ENCODE measurements at regions not wholly inside any gene's neighbourhood (a gene's known extent, or its start where the extent isn't known, plus 50 kb on each side); places are given as distances from the start of the nearest gene placed in this dataset.

- no peak for TF ChIP-seq CTCF (IDR thresholded peaks at IDR 0.05)
- no peak for TF ChIP-seq POLR2A (IDR thresholded peaks at IDR 0.05)
Observed at GRCh38 chr3:132874701-132875100, 152.5 kb upstream of the NPHP3 start.

Data from lower leg skin (tissue), 3 donors.